ENCODE measurements at regions not wholly inside any gene's neighbourhood (a gene's known extent, or its start where the extent isn't known, plus 50 kb on each side); places are given as distances from the start of the nearest gene placed in this dataset.

DNA sequence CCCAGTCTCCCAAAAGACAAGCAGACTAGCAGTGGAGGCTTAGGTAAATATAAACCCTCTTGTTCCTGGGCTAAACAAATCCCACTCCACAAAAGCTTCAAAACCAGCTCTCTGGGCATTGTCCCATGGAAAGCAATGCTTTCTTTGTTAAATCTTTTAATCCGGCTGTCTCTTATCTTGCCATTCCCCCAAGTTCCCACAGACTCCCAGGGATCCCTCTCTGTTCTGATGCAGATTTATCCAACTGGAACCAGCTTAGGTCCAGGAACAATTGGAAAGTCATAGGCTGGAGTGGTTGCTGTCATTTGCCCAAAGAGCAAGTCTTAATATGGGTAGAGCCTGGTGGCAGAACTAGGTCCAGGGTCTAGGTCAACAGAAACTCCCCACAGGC, 110.1 kb upstream of the ATP1A1 start:
- no peak for DNase-seq (ENCODE audit: low spot score)

DNA sequence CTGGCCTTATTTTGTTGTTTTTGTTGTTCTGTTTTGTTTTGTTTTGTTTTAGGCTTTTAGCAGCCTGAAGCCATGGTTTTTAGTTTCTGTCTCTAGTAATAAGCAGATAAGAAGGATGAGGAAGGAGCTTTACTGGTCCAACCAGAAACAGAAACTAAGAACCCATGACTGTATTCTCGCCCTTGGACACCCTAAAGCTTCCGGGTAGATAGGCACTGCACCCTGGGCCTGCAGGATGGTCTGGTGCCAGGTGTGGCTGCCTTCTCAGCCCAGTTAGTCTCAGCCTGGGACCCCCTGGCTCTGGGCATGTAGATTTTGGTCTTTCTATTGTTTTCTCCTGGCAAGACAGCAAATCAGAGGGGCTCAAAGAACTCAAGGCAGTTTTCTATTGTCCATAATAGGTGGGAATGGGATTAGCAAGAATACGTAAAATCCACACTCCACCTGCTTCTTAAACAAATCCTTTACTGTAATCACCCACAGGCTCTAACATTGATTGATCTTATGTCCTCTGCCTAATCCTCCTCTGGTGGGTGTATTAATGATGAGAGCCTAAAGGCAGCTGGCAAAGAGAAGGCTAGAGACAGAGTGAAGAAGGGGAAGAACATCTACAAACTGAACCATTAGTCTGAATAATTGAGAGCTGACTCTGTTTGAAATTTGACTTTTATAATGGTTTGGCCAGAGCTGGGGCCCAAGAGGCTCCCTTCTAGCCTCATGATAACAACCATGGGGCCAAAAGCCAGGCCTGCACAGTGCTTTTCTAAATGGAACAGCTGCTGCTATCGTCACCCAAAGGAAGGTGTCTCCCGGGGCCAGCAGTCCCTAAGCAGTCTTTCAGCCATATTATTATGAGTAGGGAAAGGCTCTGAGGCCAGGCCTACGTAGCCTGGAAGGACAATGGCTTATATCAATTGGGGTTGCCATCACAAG, 106.8 kb upstream of the ATP1A1 start:
- DNase-seq (ENCODE audit: low spot score) = no peak

DNA sequence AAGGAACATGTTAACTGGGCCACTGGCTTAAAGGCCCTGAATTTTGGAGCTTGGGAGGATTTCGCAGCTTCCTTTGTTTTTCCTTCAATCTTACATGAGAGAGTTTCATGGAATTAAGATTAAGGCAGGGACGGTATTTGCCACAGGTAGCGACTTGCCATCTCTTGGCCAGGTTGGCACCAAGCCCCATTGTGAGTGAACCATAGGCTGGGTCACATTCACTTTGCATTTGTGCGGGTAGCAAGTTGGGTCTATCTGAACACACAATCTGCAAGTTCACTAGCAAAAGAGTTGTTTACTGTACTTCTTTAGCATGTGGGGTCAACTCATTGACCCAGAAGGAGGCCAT, 106.2 kb upstream of the ATP1A1 start:
- no peak for DNase-seq (ENCODE audit: low spot score)

DNA sequence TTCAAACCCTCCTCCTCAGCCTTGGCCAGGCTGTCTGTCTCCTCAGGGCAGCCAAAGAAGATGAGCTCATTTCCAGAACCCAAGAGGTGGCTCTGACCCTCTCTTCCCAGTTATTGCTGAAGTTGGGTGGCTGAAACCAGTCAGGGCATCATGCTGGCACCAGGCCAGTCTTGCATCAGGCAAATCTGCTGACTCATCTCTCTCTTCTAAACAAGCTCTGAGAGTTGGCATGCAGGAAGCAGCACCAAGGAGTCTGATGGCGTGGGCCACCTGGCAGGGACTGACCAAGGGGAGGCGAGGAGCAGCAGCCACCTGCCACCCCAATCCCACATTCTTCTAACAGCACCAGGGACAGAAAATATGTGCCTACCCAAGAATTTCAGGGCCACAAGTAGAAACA, 104.8 kb upstream of the ATP1A1 start:
- peak; percentile 6 for DNase-seq (ENCODE audit: low spot score)

DNA sequence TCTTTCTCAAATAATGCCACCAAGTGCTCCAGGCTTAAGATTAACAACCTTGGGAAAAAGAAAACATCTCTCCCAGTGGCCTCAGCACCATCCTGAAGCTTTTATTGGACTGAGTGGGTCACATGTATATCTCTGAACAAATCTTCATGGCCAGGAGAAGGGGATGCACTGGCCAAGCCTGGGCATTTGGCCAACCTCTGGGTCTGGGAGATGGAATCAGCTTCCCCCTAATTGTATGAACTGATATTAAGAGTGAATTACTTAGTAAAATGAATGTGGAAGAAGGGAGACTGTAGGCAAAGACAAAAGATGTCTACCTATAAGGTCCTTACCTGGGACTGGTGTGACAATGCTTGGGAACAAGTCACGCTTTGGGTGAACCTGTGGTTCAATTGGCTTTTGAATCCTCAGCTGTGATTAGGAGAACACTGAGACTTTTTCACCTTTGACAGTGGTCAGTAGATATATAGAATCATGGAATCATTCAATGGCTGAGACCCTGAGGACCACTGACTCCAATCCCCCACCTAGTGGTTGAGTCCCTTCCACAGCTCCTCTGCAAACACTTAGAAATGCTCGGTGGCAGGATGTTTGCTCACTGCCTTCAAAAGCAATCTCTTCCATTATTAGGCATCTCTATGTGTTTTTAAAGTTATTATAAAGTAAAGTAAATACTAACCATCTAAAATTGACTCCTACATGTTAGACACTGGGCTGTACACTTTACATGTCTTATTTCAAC, 102.6 kb upstream of the ATP1A1 start:
- no peak for DNase-seq (ENCODE audit: low spot score)

DNA sequence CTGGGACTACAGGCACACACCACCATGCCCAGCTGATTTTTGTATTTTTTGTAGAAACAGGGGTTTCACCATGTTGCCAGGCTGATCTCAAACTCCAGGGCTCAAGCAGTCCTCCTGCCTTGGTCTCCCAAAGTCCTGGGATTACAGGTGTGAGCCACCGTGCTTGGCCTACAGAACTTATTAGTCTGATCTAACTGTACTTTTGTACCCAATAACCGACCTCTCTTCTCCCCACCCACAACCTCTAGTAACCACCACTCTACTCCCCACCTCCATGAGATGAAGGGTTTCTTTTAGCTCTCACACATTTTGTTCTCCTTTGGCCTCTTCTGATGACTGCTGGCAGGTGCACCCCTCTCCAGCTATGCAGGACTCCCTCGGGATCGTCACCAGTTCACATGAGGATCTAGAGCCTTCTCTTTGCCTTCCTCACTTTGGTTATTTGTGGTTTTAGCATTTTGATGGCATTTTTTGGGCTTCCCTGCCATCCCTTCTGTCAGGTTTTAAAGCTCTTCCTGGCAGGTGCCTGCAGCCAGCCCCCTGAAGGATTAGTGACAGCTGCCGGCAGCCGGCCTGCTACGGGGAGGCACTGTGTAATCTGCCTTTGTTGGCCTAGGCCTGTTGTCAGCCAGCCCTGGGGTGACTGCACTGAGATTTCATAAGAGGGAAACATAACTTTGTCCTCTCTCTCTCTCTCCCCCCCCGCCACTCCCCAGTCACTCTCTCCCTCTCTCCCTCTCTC, 99.8 kb upstream of the ATP1A1 start:
- DNase-seq (ENCODE audit: low spot score) = no peak

DNA sequence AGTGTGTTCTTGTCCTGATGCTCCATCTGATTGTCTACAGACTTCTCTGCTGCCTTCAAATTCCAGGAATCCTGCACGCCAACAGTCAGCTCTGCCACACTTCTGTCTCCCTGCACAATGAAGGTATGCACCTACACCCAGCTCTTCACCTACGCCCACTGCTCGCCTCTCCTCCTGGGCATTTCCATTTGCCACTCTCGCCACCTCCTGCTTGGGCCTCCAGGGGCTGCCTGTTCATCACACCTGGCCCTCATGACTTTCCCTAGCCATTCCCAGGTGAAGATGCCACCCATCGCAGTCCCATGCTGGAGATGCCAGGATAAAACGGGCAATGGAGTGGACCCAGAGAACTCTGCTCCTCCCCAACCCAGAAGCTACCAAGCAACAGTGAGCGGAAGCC, 96.5 kb upstream of the ATP1A1 start:
- DNase-seq (ENCODE audit: low spot score) = no peak

DNA sequence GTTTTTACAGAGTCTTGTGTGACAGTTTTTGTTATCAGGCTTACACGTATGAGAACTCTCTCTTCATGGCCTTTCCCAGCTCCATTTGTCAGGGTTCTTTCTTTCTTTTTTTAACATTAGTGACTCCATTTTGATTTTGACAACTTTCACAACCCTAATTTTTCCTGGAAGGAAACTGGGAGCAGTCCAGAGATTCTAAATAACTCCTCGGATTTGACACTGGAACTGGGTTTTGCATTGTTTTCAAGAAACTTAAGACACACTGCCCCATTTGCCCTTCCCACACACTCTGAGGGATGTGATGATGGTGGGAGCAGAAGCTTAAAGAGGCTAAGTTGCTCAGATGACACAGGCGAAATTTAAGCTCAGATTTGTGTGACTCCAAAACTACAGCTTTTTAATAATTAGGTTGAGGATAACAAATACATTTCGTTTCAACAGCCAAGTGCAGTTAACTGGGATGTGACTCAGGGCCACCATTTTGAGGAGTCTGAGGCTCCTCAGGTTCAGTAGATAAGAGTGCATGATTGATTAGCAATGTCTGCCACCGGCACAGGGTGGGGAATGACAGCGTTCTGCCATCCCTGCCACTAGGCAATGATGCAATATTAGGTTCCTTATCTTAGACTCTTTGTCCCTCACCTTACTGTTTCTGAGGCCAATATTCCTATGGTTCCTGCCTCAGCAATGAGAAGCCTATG, 95.1 kb upstream of the ATP1A1 start:
- no peak for DNase-seq (ENCODE audit: low spot score)

DNA sequence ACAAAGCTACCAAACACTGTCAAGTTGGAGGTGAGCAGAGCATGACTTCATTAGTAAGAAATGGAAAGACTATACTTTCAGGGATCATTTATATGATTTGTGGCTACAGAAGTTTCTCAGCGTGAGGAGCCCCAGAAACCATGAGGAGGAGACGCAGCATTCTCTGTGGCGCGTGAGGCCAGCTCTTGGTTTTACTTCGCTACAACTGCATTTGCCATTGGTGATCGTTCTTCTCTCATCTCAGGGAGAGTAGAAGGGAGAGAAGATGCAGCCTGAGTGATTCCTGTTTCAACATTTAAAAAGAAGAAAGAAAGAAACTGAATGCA, 94.5 kb upstream of the ATP1A1 start:
- DNase-seq (ENCODE audit: low spot score) = no peak

DNA sequence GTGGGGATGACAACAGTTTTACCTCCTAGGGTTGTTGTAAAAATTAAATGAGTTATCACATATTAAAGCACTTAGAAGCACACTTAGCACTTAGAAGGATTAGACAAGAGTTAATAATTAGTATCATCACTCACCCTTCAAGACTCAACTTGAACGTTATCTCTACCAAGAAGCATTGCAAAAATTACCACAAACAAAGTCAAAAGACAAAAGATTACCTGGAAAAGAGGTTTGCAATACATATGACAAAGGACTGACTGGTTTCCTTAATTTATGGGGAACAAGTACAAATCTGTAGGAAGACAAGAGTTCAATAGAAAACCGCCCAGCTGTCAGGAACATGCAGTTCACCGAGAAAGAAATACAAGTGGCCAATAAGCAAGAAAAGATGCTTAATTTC, 93.3 kb upstream of the ATP1A1 start:
- DNase-seq (ENCODE audit: low spot score) = no peak

DNA sequence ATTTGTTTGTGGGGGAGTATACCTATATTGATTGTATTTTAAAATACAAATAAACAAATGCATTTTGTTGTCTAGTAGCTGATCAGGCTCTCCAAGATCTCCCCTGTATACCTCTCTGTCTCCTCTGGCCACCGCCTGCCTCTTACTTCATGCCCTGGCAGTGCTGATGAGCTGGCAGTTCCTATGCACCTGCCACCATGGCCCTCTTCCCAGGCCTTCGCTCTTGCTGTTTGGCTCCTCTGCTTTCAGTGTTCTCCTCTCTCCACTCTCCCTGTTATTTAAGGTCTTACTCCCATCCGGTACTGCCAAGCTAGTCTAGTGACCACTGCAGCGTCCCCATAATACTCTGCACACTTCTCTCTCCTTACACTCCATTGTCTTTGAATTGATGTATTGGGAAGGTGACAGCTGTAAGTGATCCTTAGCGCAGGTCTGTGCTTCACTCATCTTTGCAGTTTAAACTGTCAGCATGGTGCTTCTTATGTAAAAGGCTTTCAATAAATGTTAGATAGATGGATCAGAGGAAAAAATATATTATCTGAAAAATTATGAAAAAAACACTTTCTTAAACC, 88.1 kb upstream of the ATP1A1 start:
- DNase-seq (ENCODE audit: low spot score) = no peak

DNA sequence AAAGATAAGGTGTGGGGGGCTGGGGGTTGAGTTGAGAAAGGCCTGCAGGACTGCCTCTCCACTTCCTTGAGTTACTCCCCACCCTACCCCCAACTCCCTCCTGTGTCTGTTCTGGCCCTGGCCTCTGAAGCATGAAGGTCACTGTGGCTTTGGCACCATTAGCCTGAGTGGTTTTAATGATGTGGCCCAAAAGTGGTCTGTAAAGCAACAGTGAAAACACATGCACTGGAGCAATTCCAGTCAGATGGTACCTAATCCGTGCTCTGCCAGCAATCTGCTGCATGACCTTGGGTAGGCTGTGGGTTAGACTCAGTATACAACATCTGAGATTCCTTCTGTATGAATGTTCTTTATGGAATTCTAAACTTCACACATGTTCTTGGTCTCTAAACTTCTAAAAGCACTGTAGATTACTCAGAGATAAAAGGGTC, 86.5 kb upstream of the ATP1A1 start:
- no peak for DNase-seq (ENCODE audit: low spot score)

DNA sequence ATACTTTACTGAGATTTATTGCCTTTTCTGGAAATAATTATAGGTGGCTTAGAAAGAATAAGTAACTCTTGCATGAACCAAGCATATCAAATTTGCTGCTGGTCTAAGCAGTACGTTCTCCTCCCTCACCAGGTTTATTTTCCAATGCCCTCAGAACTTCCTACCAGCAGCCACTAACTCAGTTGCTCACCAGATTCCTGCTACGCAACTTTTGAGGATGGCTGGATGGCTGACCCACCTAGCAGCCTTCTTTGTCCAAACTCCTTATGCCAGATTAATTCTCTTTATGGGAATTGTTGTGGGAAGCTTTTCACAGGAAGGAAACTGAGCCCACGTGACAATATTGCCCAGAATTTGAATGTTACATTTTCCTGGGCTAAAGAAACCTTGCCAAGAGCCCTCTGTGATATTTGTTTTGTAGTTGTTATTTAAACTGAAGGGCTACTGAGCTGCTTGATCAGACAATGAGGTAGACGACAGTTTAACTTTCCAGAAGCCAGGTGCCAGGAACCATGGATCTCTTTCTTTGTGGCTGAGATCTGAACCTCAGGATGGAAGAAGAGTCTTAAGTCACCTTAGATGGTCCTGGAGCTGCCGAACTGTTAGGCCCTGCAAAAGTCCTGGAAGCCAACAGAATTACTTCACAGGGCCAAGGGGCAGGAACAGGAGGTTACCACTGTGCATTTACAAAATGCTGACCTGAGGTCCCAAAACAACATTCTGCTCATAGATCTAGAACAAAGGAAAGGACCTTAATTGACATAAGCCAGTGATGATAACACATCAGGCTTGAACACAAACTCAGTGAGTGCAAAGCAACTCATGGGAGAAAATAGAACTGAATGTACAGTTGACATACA, 85.5 kb upstream of the ATP1A1 start:
- DNase-seq (ENCODE audit: low spot score) = no peak

DNA sequence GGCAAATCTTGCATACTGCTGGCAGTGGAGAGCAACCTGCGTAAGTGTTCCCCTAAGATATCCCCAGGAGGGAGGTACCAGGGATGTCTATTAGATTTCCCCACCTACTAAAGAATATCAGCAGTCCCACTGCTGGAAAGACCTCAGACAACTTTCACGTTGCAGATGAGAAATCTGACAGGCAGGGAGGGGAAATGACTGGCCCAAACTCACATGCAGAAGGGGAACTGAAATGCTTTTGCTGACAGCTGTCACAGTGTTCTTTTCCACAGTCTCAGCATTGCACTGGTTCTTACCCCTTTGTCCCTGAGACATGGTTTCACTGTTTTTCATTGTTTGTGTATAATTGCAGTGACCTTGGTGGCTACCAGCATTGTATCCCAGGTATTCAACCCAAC, 84.8 kb upstream of the ATP1A1 start:
- DNase-seq (ENCODE audit: low spot score) = no peak

DNA sequence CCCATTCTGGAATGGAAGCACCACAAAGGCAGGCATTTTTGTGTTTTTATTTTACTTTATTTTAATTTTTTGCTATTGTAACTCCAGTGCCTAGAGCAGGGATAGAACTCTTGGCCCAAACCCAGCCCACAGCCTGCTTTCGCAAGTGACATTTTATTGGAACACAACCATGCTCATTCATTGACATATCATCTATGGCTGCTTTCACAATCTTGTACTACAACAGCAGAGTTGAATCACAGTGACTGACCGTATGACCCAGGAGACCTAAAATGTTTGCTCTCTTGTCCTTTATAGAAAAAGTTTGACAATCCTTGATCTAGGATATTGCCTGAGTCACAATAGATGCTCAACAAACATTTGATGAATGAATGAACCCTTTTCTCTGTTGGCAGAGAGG, 83.9 kb upstream of the ATP1A1 start:
- no peak for DNase-seq (ENCODE audit: low spot score)

DNA sequence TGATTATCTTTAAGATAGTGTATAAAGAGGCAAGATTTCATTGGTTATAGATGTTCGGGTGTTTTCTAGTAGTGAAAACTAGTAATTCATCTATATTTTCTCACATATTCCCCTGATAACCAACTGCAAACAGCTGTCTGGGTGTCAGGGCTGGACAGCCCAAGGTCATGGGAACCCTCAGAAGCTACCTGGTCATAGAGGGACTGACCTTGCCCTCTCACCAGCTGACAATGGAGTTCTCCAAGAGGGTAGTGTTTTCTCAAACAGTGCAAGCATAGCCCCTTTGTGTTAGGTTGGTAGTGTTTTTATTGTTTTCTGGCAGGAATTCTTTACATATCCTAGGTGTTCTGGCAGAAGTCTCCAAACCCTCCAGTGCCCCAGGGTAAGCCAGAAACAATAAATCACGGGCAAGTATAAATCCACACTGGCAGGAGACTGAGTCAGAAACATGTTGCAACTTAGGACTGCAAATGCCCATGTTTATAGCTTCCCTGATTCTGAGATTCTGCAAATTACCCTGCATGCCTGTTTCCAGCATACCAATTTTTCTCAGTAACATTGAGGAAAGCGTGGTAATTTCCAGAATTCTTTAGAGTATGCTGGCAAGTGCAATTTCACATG, 82.8 kb upstream of the ATP1A1 start:
- DNase-seq (ENCODE audit: low spot score) = no peak

DNA sequence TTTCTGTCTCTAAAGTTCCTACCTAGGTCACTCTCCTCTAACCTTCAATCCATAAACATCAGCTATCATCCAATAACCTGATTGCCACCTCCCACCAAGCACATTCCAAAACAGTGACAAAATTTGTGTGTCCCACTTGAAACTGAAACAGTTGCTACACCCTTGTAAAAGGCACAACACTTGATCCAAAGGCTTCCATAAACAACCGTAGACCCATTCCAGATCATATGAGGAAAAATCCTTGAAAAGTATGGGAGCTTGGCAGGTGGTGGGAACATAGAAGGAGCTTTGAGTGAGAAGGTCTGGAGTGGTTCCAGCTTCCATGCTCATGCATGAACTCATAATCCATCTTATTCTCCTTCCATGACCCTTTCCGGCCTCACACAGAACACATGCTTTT, 82.0 kb upstream of the ATP1A1 start:
- no peak for DNase-seq (ENCODE audit: low spot score)

DNA sequence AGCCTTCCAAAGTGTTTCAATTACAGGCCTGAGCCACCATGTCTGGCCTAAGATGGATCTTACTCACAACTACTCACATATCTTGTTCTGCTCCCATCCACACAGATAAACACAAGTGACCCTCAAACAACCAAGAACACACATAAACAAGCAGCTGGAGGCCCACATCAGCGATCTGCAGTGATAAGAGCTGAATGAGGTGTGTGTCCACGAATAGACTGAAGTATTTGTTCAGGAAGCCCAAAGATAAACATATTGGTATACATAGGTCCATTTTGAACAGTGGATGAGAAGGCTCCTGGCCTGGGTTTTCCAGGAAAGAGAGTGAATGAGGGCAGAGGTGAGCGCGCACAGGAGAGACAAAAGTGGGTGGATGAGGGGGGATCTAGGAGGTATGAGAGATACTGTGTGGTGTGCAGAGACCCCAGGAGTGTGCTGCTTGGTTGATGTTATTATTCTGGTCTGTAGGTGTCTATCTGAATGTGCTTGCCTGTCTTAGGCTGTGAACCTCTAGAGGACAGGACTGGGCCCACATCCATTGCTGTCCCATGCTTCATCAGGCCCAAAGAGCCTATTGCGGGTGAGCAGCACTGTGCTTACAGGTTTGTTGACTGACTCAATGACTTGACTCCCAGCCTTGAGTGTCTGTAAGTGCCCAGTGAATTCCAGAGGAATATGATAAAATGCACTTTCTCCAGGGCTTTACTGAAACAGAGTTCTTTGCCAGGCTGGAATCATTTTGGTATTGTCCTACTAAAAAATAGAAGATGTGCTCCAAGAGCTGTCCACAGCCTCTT, 79.9 kb upstream of the ATP1A1 start:
- no peak for DNase-seq (ENCODE audit: low spot score)

DNA sequence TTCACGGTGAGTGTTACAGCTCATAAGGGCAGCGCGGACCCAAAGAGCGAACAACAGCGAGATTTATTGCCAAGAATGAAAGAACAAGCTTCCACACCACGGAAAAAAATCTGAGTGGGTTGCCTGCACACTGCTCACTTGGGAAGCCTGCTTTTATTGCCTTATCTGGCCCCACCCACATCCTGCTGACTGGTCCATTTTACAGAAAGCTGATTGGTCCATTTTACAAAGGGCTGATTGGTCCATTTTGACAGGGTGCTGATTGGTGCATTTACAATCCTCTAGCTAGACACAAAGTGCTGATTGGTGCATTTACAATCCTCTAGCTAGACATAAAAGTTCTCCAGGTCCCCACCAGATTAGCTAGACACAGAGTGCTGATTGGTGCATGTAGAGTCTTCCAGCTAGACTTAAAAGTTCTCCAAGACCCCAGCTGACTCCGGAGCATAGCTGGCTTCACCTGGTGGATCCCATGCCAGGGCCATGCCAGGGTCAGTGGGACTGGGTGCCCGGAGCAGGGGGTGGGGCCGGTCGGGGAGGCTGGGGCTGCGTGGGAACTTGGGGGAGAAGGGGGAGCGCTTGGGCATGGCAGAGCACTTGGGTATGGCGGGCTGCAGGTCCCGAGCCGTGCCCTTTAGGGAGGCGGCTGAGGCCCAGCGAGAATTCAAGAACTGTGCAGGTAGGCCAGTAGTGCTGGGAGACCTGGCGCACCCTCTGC, 75.4 kb upstream of the ATP1A1 start:
- no peak for DNase-seq (ENCODE audit: low spot score)
